ENCODE measurements at regions not wholly inside any gene's neighbourhood (a gene's known extent, or its start where the extent isn't known, plus 50 kb on each side); places are given as distances from the start of the nearest gene placed in this dataset.

- Histone ChIP-seq H3K27me3 (ENCODE audit: insufficient read depth, low read length) (no peaks in the 10 kb centered on the region), H3K36me3 (ENCODE audit: insufficient read depth, low read length) (no peaks in the 10 kb centered on the region), H3K27ac (ENCODE audit: low read depth, low read length) (no peak overlapping the region), H3K4me2 (ENCODE audit: low read length) (no peak overlapping the region), H3K4me3 (ENCODE audit: insufficient read depth, low read depth, low read length) (no peak overlapping the region), H4K20me1 (ENCODE audit: insufficient read depth, low read length) (no peaks in the 10 kb centered on the region), H3K9ac (ENCODE audit: low read length) (no peak overlapping the region), H3K9me3 (ENCODE audit: insufficient read depth, low read depth, low read length) (no peaks in the 10 kb centered on the region), H2AFZ (ENCODE audit: low read depth, low read length) (no peak overlapping the region), H3K4me1 (ENCODE audit: insufficient read depth, low read length) (no peaks in the 10 kb centered on the region), H3K79me2 (ENCODE audit: insufficient read depth, low read length) (no peaks in the 10 kb centered on the region)
- Mint-ChIP-seq H3K9me3 (ENCODE audit: unreplicated experiment) (peaks cover 3% of the 10 kb centered on the region), H3K4me1 (ENCODE audit: low read depth, unreplicated experiment) (peaks cover 2% of the 10 kb centered on the region), H3K27ac (ENCODE audit: unreplicated experiment) (no peak overlapping the region), H3K36me3 (ENCODE audit: low read depth, unreplicated experiment) (no peaks in the 10 kb centered on the region), H3K27me3 (ENCODE audit: low read depth, unreplicated experiment) (no peaks in the 10 kb centered on the region), H3K4me3 (ENCODE audit: unreplicated experiment) (no peak overlapping the region)
- TF ChIP-seq EZH2 (IDR thresholded peaks at IDR 0.05; ENCODE audit: insufficient read depth, low read length): no peak
- no peak for TF ChIP-seq CTCF (IDR thresholded peaks at IDR 0.05; ENCODE audit: insufficient read depth, low read depth, low read length)
- FAIRE-seq (no peak), DNase-seq (ENCODE audit: low read depth) (no peak)
Observed at GRCh38 chr6:164417537-164418261, 891.7 kb downstream of the C6orf118 start.

GRCh38 chr6:164415832-164416563 lies 893.4 kb downstream of the C6orf118 start:
- peaks cover 2% of the 10 kb centered on the region for H3K4me1 Mint-ChIP-seq (ENCODE audit: low read depth, unreplicated experiment)
- H3K27ac ChIP-seq (ENCODE audit: low read depth, low read length): no peak overlapping the region
- DNase-seq (ENCODE audit: low read depth) (no peak), FAIRE-seq (no peak)
- H3K36me3 Mint-ChIP-seq (ENCODE audit: low read depth, unreplicated experiment): no peaks in the 10 kb centered on the region
- H3K9me3 Mint-ChIP-seq (ENCODE audit: unreplicated experiment): no peaks in the 10 kb centered on the region
- no peaks in the 10 kb centered on the region for H3K9me3 ChIP-seq (ENCODE audit: insufficient read depth, low read depth, low read length)
- H3K9ac ChIP-seq (ENCODE audit: low read length): peak overlapping the region; percentile 23
- peak overlapping the region; percentile 74 for H3K4me2 ChIP-seq (ENCODE audit: low read length)
- H3K4me3 ChIP-seq (ENCODE audit: insufficient read depth, low read depth, low read length): peak overlapping the region; percentile 18
- no peaks in the 10 kb centered on the region for H3K4me1 ChIP-seq (ENCODE audit: insufficient read depth, low read length)
- H3K27me3 Mint-ChIP-seq (ENCODE audit: low read depth, unreplicated experiment): no peaks in the 10 kb centered on the region
- no peaks in the 10 kb centered on the region for H3K36me3 ChIP-seq (ENCODE audit: insufficient read depth, low read length)
- H2AFZ ChIP-seq (ENCODE audit: low read depth, low read length): peak overlapping the region; percentile 43
- TF ChIP-seq CTCF (IDR thresholded peaks at IDR 0.05; ENCODE audit: insufficient read depth, low read depth, low read length): no peak
- TF ChIP-seq EZH2 (IDR thresholded peaks at IDR 0.05; ENCODE audit: insufficient read depth, low read length): no peak
- H3K4me3 Mint-ChIP-seq (ENCODE audit: unreplicated experiment): no peak overlapping the region
- H3K27ac Mint-ChIP-seq (ENCODE audit: unreplicated experiment): no peak overlapping the region
- no peaks in the 10 kb centered on the region for H4K20me1 ChIP-seq (ENCODE audit: insufficient read depth, low read length)
- H3K27me3 ChIP-seq (ENCODE audit: insufficient read depth, low read length): no peaks in the 10 kb centered on the region
- H3K79me2 ChIP-seq (ENCODE audit: insufficient read depth, low read length): no peaks in the 10 kb centered on the region

GRCh38 chr6:164414695-164415094 lies 894.7 kb downstream of the C6orf118 start:
- no peaks in the 10 kb centered on the region for H3K9me3 Mint-ChIP-seq (ENCODE audit: unreplicated experiment)
- no peaks in the 10 kb centered on the region for H3K36me3 ChIP-seq (ENCODE audit: insufficient read depth, low read length)
- no peak for FAIRE-seq
- no peak for DNase-seq (ENCODE audit: low read depth)
- no peak overlapping the region for H3K4me3 Mint-ChIP-seq (ENCODE audit: unreplicated experiment)
- no peaks in the 10 kb centered on the region for H3K36me3 Mint-ChIP-seq (ENCODE audit: low read depth, unreplicated experiment)
- TF ChIP-seq CTCF (IDR thresholded peaks at IDR 0.05; ENCODE audit: insufficient read depth, low read depth, low read length): no peak
- TF ChIP-seq EZH2 (IDR thresholded peaks at IDR 0.05; ENCODE audit: insufficient read depth, low read length): no peak
- H3K9ac ChIP-seq (ENCODE audit: low read length): no peak overlapping the region
- peaks cover 2% of the 10 kb centered on the region for H3K4me1 Mint-ChIP-seq (ENCODE audit: low read depth, unreplicated experiment)
- no peak overlapping the region for H2AFZ ChIP-seq (ENCODE audit: low read depth, low read length)
- no peak overlapping the region for H3K4me2 ChIP-seq (ENCODE audit: low read length)
- H4K20me1 ChIP-seq (ENCODE audit: insufficient read depth, low read length): no peaks in the 10 kb centered on the region
- no peak overlapping the region for H3K27ac Mint-ChIP-seq (ENCODE audit: unreplicated experiment)
- H3K27ac ChIP-seq (ENCODE audit: low read depth, low read length): no peak overlapping the region
- H3K27me3 Mint-ChIP-seq (ENCODE audit: low read depth, unreplicated experiment): no peaks in the 10 kb centered on the region
- no peaks in the 10 kb centered on the region for H3K9me3 ChIP-seq (ENCODE audit: insufficient read depth, low read depth, low read length)
- no peaks in the 10 kb centered on the region for H3K27me3 ChIP-seq (ENCODE audit: insufficient read depth, low read length)
- H3K4me1 ChIP-seq (ENCODE audit: insufficient read depth, low read length): no peaks in the 10 kb centered on the region
- H3K79me2 ChIP-seq (ENCODE audit: insufficient read depth, low read length): no peaks in the 10 kb centered on the region
- no peak overlapping the region for H3K4me3 ChIP-seq (ENCODE audit: insufficient read depth, low read depth, low read length)
